ENCODE measurements at regions not wholly inside any gene's neighbourhood (a gene's known extent, or its start where the extent isn't known, plus 50 kb on each side); places are given as distances from the start of the nearest gene placed in this dataset.

DNA sequence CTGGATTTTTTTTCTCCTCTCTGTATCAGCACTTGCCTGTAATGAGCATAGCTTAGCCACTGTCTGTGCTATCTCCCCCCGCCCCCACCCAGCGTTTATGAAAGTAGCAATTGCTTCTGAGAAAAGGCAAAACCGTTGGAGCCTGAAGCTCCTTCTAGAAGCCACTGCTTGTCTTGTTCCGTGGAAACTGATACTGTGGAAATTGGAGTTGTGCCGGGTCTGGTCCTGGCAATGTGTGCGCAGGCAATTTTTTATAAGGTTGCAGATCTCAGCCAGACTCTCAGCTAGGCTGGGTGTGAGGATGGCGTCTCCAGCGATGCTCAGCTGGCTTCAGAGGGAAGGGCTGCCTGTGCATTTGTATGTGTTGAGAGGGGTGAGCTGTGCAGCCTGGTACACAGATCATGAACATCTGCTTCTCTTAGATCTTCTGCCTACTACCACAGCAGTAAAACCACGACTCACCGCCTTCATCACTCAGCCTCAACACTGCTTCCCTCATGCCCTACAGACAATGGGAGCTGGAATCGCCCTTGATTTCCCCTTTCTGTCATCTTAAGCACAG is 72.4 kb upstream of the GTSF1L start:
- DNase-seq, result no peak

GRCh38 chr20:43798291-43799149 is 71.7 kb upstream of the GTSF1L start:
- DNase-seq, result no peak

- no peak for DNase-seq
Measured at GRCh38 chr20:43794326-43794725, 67.5 kb upstream of the GTSF1L start.

DNA sequence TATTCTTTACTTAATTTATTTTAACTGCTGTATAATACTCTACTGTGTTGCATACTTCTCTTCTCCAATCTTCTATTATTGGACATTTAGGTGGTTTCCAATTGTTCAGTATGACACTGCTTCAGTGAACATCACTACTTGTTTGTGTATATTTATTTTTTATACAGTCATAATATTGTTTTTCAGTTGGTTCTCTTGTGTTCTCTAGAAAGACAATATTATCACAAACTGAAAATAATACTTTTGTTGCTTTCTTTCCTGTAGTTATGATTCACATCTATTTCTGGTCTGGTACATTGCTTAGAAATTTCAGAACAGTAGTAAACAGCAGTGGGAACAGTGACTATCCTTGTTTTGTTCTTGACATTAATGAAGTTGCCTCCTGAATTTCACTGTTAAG is 62.8 kb upstream of the GTSF1L start:
- no peak for DNase-seq

DNA sequence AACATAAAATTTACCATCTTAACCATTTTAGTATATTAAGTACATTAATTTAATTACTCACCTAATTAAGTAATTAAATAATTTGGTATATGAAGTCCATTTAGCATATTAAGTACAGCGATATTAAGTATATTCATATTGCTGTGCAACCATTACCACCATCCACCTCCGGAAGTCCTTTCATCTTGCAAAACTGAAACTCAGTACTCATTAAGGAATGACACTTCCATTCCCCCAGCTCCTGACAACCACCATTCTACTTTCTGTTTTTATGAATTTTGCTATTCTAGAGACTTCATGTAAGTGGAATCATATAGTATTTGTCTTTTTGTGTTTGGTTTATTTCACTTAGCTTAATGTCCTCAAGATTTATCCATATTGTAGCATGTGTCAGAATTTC is 61.1 kb upstream of the GTSF1L start:
- DNase-seq, result no peak

DNA sequence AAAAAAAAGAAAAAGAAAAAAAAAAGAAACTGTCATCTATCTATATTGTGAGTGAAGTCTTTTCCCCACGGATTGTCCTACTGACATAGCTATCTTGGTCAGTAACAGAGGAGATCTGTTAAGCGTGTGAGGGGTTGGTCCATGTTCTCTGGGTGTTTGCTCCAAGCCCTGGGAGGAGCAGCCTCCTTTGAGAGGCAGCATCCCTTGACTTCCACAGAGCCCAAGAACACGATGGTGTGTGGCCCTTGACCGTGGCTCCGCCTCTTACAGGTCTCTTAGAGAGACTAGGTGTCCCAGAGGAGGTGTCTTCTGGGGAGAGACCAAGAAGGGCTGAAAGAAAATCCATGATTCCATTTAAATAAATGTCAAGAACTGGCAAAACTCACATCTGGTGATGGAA is 60.1 kb upstream of the GTSF1L start:
- DNase-seq, result no peak

DNA sequence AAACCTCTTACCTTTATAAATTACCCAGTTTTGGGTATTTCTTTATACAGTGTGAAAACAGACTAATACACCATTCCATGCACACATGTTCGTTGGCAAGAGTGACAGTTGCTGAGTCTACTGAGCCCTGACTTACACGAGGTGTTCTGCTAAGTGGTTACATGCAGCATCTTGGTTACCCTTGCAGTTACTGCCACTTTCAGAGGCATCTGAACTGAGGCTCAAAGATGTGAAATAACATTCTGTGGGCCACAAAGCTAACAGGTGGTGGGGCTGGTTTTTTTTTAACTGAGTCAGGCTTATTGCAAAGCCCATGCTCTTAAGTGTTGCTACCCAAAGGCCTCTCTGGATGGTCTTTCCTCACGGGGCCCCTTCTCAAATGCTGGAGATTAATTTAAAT is 54.4 kb upstream of the GTSF1L start:
- no peak for DNase-seq

DNA sequence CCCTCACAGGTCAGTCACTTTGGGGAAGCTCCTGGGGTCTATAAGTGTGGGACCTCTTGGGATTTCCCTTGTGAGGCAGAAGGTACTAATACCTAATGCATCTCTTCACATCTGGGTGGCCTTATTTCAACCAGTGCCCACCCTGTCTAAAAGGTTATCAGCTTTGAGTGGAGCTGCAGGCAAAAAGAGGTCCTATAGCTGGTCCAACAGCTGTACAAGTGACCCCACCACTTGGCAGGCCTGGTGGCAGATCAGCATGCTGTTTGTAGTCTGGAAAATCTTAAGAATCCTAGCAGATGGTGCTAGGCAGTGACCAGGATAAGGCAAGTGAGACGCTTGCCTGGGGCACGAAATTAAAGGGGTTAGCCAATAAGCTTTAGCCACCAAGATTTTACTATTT is 51.6 kb upstream of the GTSF1L start:
- DNase-seq, result no peak

GRCh38 chr20:43776691-43777090 is 49.9 kb upstream of the GTSF1L start:
- no peak for DNase-seq

Data from activated naive CD4-positive, alpha-beta T cell treated with anti-CD3 and anti-CD28 coated beads, Interleukin-2, amount 50 U/mL, for 16 hours (primary cell).